Renal cortical epithelial cell (primary cell): ENCODE measurements at regions not wholly inside any gene's neighbourhood (a gene's known extent, or its start where the extent isn't known, plus 50 kb on each side); places are given as distances from the start of the nearest gene placed in this dataset.
"Not testable (repeated sequence)": the region's sequence is repeated elsewhere in the genome, so short reads cannot be mapped to it uniquely, and the experiment has no call there.

Experiments used
- DNase-seq: peaks from one replicate; pipeline ENCODE4 v3.0.0-alpha.2; 2011; ENCODE audit warnings: low read depth

DNA sequence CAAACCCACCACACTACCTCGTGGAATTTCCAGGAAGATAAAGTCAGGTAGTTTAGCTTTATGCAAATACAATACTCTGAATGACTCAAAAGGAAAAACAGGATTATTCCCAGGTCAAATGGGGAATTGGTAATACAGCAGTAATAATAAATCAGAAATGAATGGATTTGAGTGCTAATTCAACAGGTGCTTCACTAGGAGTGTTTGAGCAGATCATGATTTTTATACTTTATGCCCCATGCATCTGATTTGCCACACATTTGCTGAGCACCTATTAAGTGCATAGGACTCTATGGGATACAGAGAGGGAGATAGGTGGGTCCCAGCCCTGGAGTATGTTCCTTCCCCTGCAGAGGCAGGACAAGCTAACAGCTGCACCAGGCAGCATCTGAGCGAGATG, 381.4 kb upstream of the PODXL start:
- no peak for DNase-seq

DNA sequence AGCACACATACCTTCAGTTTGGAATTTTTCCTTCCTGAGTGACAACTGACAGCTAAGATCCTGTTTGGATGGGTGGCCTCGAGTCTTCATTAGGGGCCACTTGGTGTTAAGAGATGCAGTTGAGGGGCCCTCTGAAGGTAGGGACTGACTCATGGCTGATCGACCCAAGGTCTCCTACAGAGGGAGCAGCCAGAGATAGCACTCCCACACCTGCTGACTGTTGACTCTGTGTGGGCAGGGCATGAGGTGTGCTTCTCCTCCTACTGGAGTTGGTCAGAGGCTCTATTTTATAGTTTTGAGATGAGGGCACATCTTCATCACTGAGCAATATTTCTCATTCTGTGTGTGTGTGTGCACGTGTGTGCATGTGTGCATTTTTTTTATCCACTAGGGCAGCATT, 378.8 kb upstream of the PODXL start:
- peak; percentile 26 for DNase-seq

DNA sequence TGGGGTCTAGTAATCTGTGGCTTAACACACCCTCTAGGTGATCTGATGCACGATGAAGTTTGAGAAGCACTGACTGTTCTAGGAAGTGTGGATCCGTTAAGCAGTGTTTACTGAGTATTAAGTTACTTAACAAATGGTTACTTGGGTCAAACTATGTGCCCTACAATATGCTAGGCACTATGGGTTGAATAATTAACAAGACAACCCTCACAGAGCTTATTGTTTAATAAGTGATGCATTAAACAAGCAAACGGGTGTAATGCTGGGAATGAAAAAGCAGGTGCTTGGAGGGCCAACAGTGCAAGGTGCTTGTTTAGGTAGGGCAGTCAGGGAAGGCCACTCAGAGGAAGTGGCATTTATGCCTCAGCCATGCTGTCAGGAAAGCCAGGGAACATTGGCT, 378.0 kb upstream of the PODXL start:
- peak; percentile 99 for DNase-seq

DNA sequence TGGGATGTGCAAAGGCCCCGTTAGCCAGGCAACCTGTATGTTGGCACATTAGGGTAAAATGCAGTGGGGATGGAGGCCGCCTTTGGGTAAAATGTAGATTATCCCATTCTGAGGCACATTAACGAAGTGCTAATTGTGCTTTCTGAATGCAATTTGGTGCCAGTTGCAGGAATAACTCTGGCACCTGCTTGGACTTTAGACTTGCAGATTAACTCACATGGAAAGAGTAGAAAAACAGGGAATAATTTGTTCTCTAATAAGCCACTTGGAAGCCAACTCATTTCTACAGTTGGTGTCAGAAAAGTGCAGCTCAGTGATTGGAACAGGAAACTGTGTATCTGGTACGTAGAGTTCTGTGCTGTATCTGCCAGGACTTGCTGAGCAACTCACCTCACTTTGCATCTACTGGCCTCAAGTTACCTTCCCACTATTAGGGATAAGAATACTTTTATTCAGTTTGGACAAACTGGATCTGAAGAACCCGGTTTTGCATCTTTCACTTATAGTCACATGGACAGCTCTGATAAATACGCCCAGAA, 377.4 kb upstream of the PODXL start:
- DNase-seq, result peak; percentile 72

GRCh38 chr7:131933219-131933618, 376.8 kb upstream of the PODXL start:
- DNase-seq, result not testable (repeated sequence)

DNA sequence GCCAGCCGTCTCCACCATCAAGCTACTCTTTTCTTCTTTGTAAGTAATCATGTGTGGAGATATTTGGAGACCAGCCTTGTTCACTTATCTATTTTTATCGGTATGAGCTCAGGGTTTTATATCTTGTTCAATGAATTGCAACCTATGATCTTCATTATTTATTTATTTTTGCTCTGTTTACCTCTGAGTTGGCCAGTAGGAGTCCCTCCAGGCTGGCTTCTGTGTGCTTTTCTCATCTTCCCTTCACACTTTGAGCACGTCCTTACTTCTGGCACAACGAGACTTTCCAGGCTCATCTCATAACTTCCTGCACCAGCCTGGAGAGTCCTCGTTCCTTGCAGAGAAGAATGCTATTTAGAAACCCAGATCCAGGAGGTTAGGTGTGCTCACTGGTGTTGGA, 375.8 kb upstream of the PODXL start:
- no peak for DNase-seq

DNA sequence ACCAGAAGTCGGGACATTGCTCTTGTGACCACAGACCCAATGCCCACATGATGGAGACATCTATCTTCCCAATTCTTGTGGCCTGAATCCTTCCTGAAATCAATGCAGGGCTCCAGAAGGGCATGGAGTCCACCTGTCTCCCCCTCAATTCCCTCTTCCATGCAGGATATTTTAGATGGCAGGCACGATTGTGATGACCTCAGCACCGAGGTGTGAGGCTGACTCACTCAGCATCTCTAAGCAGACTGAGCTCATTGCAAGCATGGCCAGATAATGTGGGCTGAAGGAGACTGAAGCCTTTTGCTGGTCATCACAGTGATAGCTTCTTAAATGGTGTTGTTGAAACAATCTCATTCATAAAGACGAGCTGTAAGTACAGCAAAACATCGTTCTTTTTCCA, 374.9 kb upstream of the PODXL start:
- DNase-seq, result peak; percentile 63

GRCh38 chr7:131929632-131930031, 373.2 kb upstream of the PODXL start:
- DNase-seq, result no peak

GRCh38 chr7:131927770-131928423, 371.5 kb upstream of the PODXL start:
- no peak for DNase-seq

DNA sequence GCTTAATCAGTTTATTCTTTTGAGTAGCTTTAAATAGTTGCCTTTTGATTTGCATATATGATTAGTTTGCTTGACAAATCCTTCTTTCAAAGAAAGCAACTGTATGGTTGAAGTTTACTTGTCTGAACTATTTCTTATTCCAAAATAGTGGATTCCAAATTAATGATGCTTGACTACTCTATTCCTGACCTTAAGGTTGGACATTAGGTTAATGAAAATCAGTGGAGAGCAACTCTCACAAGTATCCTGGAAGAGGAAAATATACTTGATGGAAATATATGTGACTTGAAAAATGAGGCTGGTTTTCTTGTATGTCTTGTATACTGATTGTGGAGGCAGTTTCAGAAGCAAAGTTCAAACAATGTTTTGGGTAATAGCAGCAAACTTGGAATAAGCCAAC, 369.2 kb upstream of the PODXL start:
- DNase-seq, result peak; percentile 78

DNA sequence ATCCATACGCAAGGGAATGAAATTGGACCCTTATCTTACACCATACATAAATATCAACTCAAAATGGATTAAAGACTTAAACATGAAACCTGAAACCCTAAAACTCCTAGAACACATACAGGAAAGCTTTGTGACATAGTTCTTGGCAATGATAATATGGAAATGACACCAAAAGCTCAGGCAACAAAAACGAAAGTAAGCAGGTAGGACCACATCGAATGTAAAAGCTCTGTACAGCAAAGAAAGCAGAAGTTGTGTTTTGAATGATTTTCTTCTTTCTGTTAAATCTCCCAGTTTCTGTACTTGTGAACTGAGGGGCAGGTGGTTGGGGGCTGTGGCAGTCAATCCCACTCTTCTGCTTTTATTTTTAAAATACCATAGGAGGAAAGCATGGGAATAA, 368.4 kb upstream of the PODXL start:
- DNase-seq, result no peak

DNA sequence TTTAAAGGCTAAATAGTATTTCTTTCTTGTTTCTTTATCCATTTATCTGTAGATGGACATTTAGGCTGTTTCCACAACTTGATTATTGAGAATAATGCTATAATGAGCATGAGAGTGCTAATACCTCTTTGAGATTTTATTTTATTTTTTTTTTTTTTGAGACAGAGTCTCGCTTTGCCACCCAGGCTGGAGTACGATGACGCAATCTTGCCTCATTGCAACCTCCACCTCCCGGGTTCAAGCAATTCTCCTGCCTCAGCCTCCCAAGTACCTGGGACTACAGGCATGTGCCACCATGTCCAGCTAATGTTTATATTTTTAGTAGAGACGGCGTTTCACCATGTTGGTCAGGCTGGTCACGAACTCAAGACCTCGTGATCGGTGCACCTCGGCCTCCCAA, 366.5 kb upstream of the PODXL start:
- DNase-seq, result not testable (repeated sequence)

GRCh38 chr7:131921016-131921415, 364.6 kb upstream of the PODXL start:
- no peak for DNase-seq

DNA sequence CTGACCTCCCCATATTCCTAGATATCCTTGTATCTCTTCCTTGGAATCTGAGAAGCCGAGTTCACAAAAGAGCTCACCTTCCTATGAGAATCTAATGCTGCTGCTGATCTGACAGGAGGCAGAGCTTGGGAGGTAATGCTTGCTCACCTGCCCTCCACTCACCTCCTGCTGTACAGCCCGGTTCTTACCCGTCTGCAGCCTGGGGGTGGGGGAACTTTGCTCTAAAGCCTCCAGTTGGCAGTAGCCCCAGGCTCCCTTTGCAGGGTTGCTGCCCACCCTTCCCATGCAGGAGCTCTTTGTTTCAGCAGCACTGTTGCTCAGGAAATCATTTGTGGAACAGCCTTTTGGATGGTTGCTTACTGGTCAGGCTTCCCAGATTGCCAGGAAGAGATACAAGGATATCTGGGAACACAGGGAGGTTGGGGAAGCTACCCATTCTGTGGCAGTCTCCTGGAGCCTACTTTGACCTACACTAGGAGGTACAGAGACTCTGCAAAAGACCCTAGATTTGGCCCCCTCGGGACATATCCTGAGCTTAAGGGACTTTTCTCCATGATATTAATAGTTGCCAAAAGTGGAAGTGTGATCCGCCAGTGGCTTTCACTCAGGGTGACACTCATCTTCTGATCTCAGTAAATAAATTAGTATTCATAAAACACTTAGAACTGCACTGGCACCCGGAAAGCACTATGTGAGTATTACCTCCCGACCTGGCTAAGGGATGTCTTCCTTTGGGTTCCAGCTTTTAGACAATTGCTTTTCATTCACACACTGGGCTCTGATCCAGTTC, 363.7 kb upstream of the PODXL start:
- no peak for DNase-seq

DNA sequence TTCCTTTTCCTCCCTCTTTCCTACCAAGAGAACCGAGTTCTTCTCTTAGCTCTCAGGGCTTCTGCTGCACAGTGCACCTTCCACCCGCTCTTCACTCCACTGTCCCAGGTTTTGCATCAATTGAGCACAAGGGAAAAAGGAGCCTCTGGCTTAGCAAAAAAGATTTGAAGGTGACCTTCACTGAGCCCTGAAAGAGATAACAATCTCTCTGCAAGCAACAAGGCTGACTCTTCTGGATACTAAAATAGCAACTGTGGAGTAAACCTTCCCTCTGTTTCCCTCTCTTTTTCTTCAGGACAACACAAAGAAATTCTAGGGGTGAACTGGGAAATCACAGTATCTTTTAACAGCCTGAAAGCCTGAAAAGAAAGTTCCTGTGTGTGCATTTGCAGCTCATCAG, 354.7 kb upstream of the PODXL start:
- no peak for DNase-seq

DNA sequence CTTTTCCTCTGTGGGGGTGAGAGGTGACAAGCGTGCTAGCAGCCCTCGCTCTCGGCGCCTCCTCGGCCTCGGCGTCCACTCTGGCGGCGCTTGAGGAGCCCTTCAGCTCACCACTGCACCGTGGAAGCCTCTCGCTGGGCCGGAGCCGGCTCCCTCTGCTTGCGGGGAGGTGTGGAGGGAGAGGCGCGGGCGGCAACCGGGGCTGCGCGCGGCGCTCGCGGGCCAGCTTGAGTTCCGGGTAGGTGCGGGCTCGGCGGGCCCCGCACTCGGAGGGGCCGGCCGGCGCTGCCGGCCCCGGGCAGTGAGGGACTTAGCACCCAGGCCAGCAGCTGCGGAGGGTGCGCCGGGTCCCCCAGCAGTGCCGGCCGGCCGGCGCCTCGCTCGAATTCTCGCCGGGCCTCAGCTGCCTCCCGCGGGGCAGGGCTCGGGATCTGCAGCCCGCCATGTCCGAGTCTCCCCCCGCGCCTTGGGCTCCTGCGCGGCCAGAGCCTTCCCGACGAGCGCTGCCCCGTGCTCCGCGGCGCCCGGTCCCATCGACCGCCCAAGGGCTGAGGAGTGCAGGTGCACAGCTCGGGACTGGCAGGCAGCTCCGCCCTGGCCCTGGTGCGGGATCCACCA, 352.8 kb upstream of the PODXL start:
- DNase-seq, result no peak

DNA sequence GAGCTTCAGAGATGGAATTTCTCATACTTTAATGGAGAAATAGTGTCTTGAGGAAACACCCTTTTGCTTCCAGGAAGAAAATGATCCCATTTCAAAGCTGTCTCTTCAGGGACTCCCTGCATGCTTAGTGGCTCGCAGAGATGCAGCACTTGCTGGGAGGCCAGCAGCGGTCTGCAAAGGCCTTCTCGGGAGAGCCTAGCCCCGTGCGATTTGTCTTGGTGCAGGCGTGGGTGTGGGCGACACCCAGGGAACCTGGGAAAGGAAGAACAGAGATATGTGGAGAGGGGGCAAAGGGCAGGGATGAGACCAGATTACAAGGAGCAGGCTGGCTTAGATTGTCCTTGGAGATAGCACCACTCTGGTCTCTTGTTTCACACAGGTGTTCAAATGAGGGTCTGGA, 352.3 kb upstream of the PODXL start:
- no peak for DNase-seq

- DNase-seq, result no peak
Observed at GRCh38 chr7:131905471-131905973, 349.1 kb upstream of the PODXL start.

DNA sequence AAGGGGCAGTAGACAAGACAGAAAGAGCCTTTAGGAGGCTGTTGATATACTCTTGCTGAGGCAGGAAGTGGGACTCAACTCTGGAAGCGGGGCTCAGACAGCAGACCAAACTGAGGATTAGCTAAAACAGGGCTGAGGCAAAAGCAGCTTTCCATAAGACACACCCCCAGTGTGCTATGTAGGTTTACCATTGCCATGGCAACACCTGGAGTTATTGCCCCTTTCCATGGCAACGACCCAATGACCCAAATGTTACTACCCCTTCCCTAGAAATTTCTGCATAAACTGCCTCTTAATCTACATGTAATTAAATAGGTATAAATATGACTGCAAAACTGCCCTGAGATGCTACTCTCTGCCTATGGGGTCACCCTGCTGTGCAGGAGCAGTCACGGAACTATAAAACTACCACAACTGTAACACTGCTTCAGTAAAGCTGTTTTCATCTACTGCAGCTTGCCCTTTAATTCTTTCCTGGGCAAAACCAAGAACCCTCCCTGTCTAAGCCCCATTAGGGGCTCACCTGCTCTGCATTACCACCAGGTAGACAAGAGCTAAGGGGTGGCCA, 348.4 kb upstream of the PODXL start:
- DNase-seq, result no peak

DNA sequence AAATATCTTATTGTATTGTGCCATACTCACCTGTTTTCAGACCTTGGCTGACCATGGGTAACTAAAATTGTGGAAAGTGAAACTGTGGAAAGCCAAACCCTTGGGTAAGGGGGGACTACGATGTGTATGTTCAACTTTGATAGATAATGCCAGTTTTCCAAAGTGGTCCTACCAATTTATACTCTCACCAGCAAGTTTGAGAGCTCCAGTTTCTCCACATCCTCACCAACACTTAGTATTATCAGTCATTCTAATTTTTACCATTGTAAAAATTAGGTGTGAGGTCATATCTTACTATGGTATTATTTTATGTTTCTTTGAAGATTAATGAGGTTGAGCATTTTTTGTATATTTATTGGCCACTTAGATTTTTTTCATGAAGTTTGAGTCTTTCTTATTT, 346.9 kb upstream of the PODXL start:
- no peak for DNase-seq

- DNase-seq, result no peak
Observed at GRCh38 chr7:131900785-131901287, 344.4 kb upstream of the PODXL start.
